Medulla oblongata (tissue), 1 donor: ENCODE measurements at regions not wholly inside any gene's neighbourhood (a gene's known extent, or its start where the extent isn't known, plus 50 kb on each side); places are given as distances from the start of the nearest gene placed in this dataset.

ENCODE experiments used
- DNase-seq: peaks from one replicate; pipeline ENCODE4 v3.0.0-alpha.2; 2015; ENCODE audit errors: extremely low spot score

GRCh38 chr4:137203601-137204000 lies 328.7 kb downstream of the PCDH18 start:
- no peak for DNase-seq

- DNase-seq = no peak
Observed at GRCh38 chr4:137200322-137200721, 332.0 kb downstream of the PCDH18 start.

GRCh38 chr4:137198791-137199190 lies 333.5 kb downstream of the PCDH18 start:
- DNase-seq = no peak

GRCh38 chr4:137194670-137195069 lies 337.6 kb downstream of the PCDH18 start:
- DNase-seq = no peak

- DNase-seq = no peak
Observed at GRCh38 chr4:137193564-137193963, 338.7 kb downstream of the PCDH18 start.

- no peak for DNase-seq
Observed at GRCh38 chr4:137181293-137181899, 350.9 kb downstream of the PCDH18 start.

GRCh38 chr4:137180349-137180748 lies 351.9 kb downstream of the PCDH18 start:
- DNase-seq = no peak

- no peak for DNase-seq
Observed at GRCh38 chr4:137156807-137157206, 375.5 kb downstream of the PCDH18 start.

GRCh38 chr4:137156054-137156453 lies 376.2 kb downstream of the PCDH18 start:
- no peak for DNase-seq

GRCh38 chr4:137131201-137131600 lies 401.1 kb downstream of the PCDH18 start:
- no peak for DNase-seq

- DNase-seq = no peak
Observed at GRCh38 chr4:137129845-137130244, 402.4 kb downstream of the PCDH18 start.

- no peak for DNase-seq
Observed at GRCh38 chr4:137129441-137129840, 402.9 kb downstream of the PCDH18 start.

GRCh38 chr4:137125011-137125410 lies 407.3 kb downstream of the PCDH18 start:
- DNase-seq = peak; percentile 9

- peak; percentile 81 for DNase-seq
Observed at GRCh38 chr4:137124278-137124932, 407.9 kb downstream of the PCDH18 start.

GRCh38 chr4:137122876-137123275 lies 409.4 kb downstream of the PCDH18 start:
- DNase-seq = no peak

- no peak for DNase-seq
Observed at GRCh38 chr4:137116144-137116543, 416.1 kb downstream of the PCDH18 start.

- no peak for DNase-seq
Observed at GRCh38 chr4:137106733-137107132, 425.6 kb downstream of the PCDH18 start.

GRCh38 chr4:137106287-137106686 lies 426.0 kb downstream of the PCDH18 start:
- no peak for DNase-seq

- no peak for DNase-seq
Observed at GRCh38 chr4:137090951-137091350, 441.3 kb downstream of the PCDH18 start.

- no peak for DNase-seq
Observed at GRCh38 chr4:137083571-137084135, 448.6 kb downstream of the PCDH18 start.

- no peak for DNase-seq
Observed at GRCh38 chr4:137082061-137082460, 450.2 kb downstream of the PCDH18 start.

GRCh38 chr4:137076908-137077307 lies 455.4 kb downstream of the PCDH18 start:
- DNase-seq = no peak

- DNase-seq = no peak
Observed at GRCh38 chr4:137075586-137075985, 456.7 kb downstream of the PCDH18 start.
